AG04449 (cell line): ENCODE measurements at regions not wholly inside any gene's neighbourhood (a gene's known extent, or its start where the extent isn't known, plus 50 kb on each side); places are given as distances from the start of the nearest gene placed in this dataset.

Experiments used
- CTCF ChIA-PET: fragments of 350-600 bp; formaldehyde crosslinking; extraction: SDS; loops from one replicate; lab custom pipeline; 2021; ENCODE audit warnings: antibody characterized with exemption; lab: Yijun Ruan, JAX
- POLR2A ChIA-PET: fragments of 400-600, 350-600 bp; formaldehyde crosslinking; extraction: SDS; loops from one replicate; lab custom pipeline; 2020; ENCODE audit warnings: antibody characterized with exemption, inconsistent platforms; lab: Yijun Ruan, JAX
- DNase-seq: peaks from one replicate; pipeline ENCODE4 v3.0.0-alpha.2; 2010; ENCODE audit warnings: low read depth, low spot score
- H3K4me3 ChIP-seq: 2 replicates; pipeline ENCODE4 v1.5.1; 2011; ENCODE audit warnings: low read depth, mild to moderate bottlenecking, control low read depth, low read length
- TF ChIP-seq, protein P1 (sequence below): IDR thresholded peaks from one replicate; pipeline ENCODE4 v1.5.1; 2011; ENCODE audit warnings: mild to moderate bottlenecking, moderate library complexity, low read length, control low read depth, inconsistent platforms; ENCODE audit not compliant: insufficient read depth; ENCODE audit errors: missing control alignments

DNA sequence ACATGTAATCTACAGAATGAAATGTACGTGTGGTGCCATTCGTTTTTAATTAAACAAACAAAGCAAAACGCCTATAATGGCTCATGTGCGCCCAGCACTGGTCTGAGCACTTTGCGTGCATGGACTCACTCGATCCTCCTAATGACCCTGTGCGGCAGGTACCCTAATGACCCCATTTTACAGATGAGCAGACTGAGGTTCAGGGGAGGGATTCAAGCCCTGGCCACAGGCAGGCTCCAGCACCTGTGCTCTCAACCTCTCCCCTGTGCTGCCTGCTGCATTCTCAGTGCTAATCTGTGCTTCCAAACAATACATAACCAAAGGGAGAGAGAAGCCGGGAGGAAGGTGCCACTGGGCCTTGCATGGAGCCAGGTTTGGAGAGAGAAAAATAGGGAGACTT lies 124.2 kb upstream of the ZBTB40 start:
- CTCF ChIA-PET = interaction anchor here (0.8 kb wide), 1 partner anchor 8 kb away, joined by 3 read pairs; no protein-coding TSS in a partner anchor
- DNase-seq = no peak
- POLR2A ChIA-PET = no interaction called here
- no peak overlapping the region for H3K4me3 ChIP-seq
- TF ChIP-seq, protein P1, sequence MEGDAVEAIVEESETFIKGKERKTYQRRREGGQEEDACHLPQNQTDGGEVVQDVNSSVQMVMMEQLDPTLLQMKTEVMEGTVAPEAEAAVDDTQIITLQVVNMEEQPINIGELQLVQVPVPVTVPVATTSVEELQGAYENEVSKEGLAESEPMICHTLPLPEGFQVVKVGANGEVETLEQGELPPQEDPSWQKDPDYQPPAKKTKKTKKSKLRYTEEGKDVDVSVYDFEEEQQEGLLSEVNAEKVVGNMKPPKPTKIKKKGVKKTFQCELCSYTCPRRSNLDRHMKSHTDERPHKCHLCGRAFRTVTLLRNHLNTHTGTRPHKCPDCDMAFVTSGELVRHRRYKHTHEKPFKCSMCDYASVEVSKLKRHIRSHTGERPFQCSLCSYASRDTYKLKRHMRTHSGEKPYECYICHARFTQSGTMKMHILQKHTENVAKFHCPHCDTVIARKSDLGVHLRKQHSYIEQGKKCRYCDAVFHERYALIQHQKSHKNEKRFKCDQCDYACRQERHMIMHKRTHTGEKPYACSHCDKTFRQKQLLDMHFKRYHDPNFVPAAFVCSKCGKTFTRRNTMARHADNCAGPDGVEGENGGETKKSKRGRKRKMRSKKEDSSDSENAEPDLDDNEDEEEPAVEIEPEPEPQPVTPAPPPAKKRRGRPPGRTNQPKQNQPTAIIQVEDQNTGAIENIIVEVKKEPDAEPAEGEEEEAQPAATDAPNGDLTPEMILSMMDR = no peak

DNA sequence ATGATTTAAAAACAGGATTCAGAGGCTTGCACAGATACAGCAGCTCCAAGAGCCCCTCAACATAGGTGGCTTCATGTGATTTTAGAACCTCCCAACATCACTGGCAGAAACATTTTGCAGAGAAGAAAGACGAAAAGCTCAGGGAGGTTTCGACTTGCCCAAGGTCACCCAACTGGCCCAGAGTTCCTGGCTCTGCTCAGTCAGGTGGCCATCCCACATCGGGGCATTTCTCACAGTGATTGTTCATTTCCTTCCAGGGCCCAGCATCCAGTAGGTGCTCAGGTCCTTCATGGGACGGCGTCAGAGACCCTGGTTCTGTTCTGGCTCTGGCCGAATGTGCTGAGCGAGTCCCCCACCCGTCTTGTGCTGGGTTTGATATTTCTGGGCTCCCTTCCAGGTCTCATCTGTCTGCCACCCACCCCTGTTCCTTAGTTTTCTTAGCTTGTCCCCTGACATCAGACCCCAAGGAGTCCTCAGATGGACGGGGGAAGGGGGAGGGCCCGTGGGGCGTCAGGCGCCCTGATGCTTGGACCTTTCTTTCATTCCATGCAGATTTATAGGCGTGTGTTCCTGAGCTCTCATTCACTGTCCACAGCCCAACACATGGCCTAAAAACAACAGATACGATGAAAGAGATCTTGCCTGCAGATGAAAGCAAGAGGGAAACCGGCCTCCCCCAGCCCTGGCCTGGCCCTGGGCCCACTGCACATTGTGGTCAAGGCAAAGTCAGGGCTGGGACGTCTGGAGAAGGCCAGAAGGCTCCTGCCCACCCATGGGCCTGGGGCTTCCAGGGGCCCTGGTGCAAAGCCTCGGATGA lies 123.1 kb upstream of the ZBTB40 start:
- DNase-seq = no peak
- TF ChIP-seq, protein P1 = no peak
- ChIA-PET POLR2A (no interaction called here), CTCF (interaction anchor here (0.8 kb wide), 1 partner anchor 9 kb away, joined by 3 read pairs; no protein-coding TSS in a partner anchor)
- H3K4me3 ChIP-seq = no peak overlapping the region

DNA sequence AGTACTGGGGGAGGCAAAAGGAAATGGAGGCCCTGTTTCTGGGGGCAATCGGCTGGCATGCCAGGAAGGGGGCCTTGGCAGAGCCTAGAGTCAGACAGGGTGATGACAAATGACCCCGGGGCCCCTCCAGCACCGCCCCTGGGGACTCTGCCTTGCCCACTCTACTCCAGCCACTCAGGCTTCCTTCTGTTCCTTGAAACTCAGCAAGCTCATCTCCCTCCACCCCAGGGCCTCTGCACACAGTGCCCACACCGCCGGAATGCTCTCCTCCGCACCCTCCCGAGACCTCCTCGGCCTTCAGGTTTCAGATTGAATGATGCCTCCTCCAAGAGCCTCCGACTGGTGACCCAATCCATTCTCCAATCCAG lies 122.5 kb upstream of the ZBTB40 start:
- TF ChIP-seq, protein P1 = no peak
- H3K4me3 ChIP-seq = no peak overlapping the region
- ChIA-PET POLR2A (no interaction called here), CTCF (no interaction called here)
- DNase-seq = no peak

DNA sequence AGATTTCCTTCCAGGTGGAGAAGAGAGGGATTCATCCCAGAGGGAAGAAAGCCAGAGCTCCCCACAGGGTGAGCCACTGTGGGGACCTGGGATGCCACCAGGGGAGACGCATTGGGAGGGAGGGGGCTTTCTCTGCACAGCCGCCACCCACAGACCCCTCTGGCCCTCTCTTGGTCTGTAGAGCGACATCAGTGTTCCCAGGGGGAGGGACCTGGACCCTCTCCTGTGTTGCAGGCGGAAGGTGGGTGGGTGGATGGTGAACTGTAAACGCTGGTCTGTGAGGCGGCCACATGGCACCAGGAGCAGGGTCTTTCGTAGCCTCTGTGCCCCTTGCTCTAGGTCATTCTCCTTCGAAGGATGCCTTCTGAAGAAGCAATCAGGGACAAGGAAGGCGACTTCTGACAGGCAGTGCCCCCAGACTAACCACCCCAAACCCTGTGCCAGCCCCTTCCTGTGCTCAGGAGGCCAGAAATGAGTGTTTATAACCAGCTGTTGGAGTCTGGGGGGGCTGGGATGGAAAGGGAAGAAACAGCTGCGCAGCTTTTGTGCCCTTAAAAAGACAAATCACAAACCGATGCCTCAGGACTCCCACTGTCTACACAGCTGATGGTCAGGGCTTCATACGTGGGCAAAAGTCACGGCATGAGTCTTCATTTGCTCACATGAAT lies 121.4 kb upstream of the ZBTB40 start:
- TF ChIP-seq, protein P1 = no peak
- no peak for DNase-seq
- POLR2A ChIA-PET = no interaction called here
- H3K4me3 ChIP-seq = no peak overlapping the region
- CTCF ChIA-PET = no interaction called here

DNA sequence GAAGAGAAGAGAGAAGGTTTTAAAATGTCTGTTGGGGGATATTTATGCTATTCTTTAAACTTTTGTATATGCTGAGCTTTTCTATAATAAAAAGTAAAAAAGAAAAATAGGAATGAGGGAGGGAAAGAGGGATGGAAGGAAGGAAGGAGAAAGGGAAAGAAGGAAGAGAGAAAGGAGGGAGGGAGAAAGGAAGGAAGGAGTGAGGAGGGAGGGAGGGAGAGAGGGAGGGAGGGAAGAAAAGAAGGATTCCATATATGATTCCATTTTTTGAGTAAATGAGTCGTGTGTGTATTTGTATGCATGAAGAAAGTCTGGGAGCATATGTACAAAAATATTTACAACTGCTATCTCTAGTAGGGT lies 120.9 kb upstream of the ZBTB40 start:
- no peak overlapping the region for H3K4me3 ChIP-seq
- no peak for DNase-seq
- TF ChIP-seq, protein P1 = no peak
- ChIA-PET CTCF (no interaction called here), POLR2A (no interaction called here)

DNA sequence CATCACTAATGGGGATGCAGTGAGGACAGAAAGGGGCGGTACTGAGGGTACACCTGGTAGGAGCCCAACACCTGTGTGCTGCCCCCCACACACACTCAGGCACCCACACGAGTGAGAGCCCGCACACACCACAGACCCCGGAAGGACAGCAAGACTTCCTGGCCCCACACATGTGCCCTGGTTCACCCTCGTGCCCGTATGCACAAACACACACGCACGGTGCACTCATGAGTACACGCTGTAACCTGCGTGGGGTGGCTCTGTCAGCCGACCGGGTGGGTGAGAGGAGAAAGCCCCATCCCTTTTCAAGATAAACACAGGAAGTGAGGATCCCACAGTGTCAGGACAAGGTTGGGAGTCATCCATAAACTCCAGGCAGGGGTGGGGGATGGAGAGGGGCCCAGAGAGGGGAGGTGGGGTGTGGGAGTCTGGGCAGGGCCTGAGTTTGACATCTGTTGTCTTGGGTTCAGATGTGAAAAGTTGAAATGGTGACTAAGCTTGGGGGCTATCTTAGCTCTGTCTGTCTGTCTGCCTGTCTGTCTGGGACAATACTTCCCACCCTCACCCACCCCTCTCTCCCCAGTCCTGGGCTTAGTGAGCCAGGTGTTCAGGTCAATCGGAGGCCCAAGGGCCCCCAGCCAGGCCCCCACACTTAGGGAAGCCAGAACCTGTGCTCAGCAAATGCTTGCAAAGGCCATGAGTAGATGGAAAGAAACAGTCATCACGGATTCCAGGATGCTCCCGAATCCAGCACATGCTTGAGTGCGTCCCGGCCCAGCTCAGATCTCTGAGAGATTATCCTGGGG lies 119.8 kb upstream of the ZBTB40 start:
- TF ChIP-seq, protein P1 = no peak
- ChIA-PET CTCF (no interaction called here), POLR2A (no interaction called here)
- no peak overlapping the region for H3K4me3 ChIP-seq
- DNase-seq = no peak
